Endometrial microvascular endothelial cells (primary cell): ENCODE measurements at regions not wholly inside any gene's neighbourhood (a gene's known extent, or its start where the extent isn't known, plus 50 kb on each side); places are given as distances from the start of the nearest gene placed in this dataset.

Experiments
- in situ Hi-C: cut with HindIII; loops from 2 replicates; pipeline ENCODE4 v1.10.0; 2017; ENCODE audit warnings: low sequenced_read_pairs, low pct_unique_long_range_greater_than_20kb; ENCODE audit errors: inconsistent ontology term

- in situ Hi-C loops: no loop called here
Measured at GRCh38 chr2:122378521-122378920, 623.1 kb downstream of the TSN start.

- in situ Hi-C loops: no loop called here
Measured at GRCh38 chr2:122384768-122385333, 629.4 kb downstream of the TSN start.

GRCh38 chr2:122388208-122388607 lies 632.8 kb downstream of the TSN start:
- in situ Hi-C loops: no loop called here

GRCh38 chr2:122389694-122390093 lies 634.2 kb downstream of the TSN start:
- in situ Hi-C loops: no loop called here

- in situ Hi-C loops: no loop called here
Measured at GRCh38 chr2:122390406-122390805, 635.0 kb downstream of the TSN start.

DNA sequence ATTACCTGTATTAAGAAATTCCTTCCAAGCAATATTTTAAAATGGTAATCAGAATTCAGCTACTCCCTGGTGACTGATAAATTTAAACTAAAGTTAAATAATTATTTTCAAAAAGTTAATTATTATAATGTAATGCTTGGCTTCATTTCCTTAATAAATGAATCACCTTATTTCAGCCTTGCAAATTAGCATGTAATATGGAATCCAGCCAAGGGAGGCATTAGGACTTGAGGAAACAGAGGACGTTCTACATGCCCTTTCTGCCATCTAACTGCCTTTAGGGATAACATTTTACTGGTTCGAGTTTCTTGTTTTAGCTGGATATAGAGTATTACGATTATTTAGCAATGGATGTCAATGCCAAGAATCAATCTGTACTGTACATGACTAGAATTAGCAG lies 636.3 kb downstream of the TSN start:
- in situ Hi-C loops: no loop called here

DNA sequence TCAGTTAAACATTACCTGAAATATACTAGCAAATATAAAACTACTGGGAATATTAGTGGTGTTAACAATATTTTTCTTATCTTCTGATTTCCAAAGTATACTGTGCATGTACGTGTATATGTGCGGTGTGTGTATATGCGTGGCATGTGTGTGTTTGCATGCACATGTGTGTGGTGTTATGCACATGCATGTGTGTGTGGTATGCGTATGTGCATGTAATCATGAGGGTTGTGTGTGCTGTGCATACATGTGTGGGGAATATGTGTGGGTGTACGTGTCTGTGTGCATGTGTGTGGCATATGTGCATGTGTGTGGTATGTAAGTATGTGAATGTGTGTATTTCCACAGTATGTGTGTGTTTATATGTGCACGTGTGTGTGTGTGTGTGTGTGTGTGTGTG lies 640.2 kb downstream of the TSN start:
- in situ Hi-C loops: no loop called here

DNA sequence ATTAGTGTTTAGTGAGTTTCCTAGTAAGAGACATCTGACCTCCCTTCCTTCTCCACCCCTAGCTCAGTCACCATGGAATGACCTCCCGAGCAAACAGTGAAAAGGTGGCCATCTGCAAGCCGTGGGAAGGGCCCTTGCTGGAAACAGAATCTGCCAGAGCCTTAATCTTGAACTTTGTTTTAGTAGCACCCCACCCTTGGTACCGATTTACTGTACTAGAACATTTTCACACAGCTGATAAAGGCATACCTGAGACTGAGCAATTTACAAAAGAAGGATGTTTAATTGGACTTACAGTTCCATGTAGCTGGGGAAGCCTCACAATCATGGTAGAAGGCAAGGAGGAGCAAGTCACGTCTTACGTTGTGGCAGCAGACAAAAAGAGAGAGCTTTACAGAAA lies 655.8 kb downstream of the TSN start:
- in situ Hi-C loops: no loop called here

GRCh38 chr2:122412360-122412759 lies 656.9 kb downstream of the TSN start:
- in situ Hi-C loops: no loop called here

GRCh38 chr2:122414902-122415301 lies 659.5 kb downstream of the TSN start:
- in situ Hi-C loops: no loop called here

- in situ Hi-C loops: no loop called here
Measured at GRCh38 chr2:122417114-122417513, 661.7 kb downstream of the TSN start.

GRCh38 chr2:122421775-122422174 lies 666.3 kb downstream of the TSN start:
- in situ Hi-C loops: no loop called here

DNA sequence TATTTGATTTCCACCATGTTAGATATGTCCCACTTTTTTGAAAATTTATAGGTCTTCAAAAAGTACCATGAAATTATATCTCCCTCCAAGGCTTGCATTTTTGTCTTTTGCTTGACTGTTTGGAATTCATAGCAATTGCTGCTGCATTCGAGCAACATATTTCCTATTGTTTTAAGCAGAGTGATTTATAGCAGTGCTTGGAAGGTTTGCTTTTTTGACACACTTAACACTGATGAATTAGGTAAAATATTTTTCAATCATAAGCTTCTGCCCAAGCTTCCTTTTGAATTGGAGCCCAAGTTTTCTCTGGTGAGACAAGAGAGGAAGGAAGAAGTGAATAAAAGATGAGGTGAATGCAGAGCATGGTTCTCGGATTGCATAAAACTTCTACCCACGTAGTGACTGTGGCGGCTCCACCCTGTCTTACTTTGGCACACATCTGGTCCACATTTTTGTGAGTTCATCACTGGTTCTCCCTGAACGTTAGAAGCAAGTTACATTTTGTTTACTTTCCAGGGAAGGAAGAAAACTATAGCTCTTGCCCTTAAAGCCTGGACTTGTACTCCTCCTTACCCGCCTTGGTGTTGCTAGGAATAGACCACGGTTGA lies 667.0 kb downstream of the TSN start:
- in situ Hi-C loops: no loop called here

- in situ Hi-C loops: no loop called here
Measured at GRCh38 chr2:122423934-122424333, 668.5 kb downstream of the TSN start.

GRCh38 chr2:122433123-122433754 lies 677.8 kb downstream of the TSN start:
- in situ Hi-C loops: no loop called here

- in situ Hi-C loops: no loop called here
Measured at GRCh38 chr2:122445003-122445402, 689.6 kb downstream of the TSN start.

GRCh38 chr2:122446761-122447160 lies 691.3 kb downstream of the TSN start:
- in situ Hi-C loops: no loop called here

GRCh38 chr2:122447237-122447636 lies 691.8 kb downstream of the TSN start:
- in situ Hi-C loops: no loop called here

DNA sequence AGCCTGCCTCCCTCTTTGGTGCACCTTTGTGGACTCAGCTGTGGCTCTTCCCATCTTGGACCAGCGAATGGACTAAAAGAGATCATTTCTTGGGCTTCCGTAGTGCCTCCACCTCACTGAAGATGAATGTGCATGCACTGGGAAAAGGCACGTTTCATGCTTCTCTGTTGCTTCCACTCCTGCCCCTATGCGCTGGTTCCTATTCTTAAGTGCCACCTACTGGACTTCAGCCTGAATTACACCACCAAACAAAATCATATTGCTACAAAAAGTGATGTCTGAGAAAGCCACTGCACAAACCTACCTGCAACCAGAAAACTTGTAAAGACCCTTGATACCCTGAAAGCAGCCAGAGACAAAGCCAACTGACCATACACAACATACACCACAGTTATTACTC lies 695.6 kb downstream of the TSN start:
- in situ Hi-C loops: no loop called here

GRCh38 chr2:122451697-122452096 lies 696.2 kb downstream of the TSN start:
- in situ Hi-C loops: no loop called here

DNA sequence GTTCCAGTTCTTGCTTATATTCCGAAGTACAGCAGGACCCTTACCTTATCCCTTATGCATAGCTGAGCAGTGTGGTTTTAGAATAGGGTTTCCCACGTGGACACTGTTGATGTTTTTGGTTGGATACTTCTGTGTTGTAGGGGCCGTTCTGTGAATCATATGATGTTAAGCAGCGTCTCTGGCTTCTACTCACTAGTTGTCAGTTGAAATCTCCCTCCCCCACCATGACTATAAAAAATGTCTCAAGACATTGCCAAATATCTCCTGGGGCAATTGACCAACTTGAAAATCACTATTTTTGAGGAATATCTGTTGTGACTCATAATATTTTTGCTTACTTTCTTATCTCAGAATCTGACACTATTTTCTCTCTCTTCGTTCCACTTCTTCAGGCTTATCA lies 713.7 kb downstream of the TSN start:
- in situ Hi-C loops: no loop called here
